GM08714 (cell line): ENCODE measurements at regions not wholly inside any gene's neighbourhood (a gene's known extent, or its start where the extent isn't known, plus 50 kb on each side); places are given as distances from the start of the nearest gene placed in this dataset.
A peak's percentile ranks its signal among the peaks of the same experiment; 100 is the strongest.

Experiments used
- H3K4me3 ChIP-seq: fragments of 200-500 bp; sonication (Bioruptor generic); 2 replicates; pipeline ENCODE4 v1.5.1; 2014; ENCODE audit warnings: mild to moderate bottlenecking, low read length, inconsistent platforms
- ZNF274 ChIP-seq: IDR thresholded peaks from 2 replicates; pipeline ENCODE4 v1.6.1; 2012; ENCODE audit warnings: mild to moderate bottlenecking, low read depth, low read length

- TF ChIP-seq ZNF274, result no peak
- H3K4me3 ChIP-seq, result no peak overlapping the region
Measured at GRCh38 chr14:105849933-105850626, 323.7 kb downstream of the TMEM121 start.

GRCh38 chr14:105850853-105851581 is 324.6 kb downstream of the TMEM121 start:
- H3K4me3 ChIP-seq, result no peak overlapping the region
- TF ChIP-seq ZNF274, result no peak

- H3K4me3 ChIP-seq, result no peak overlapping the region
- no peak for TF ChIP-seq ZNF274
Measured at GRCh38 chr14:105851716-105852377, 325.5 kb downstream of the TMEM121 start.

GRCh38 chr14:105852378-105853088 is 326.1 kb downstream of the TMEM121 start:
- H3K4me3 ChIP-seq, result no peak overlapping the region
- TF ChIP-seq ZNF274, result no peak

- no peak overlapping the region for H3K4me3 ChIP-seq
- TF ChIP-seq ZNF274, result no peak
Measured at GRCh38 chr14:105853089-105853906, 326.9 kb downstream of the TMEM121 start.

GRCh38 chr14:105853907-105854599 is 327.7 kb downstream of the TMEM121 start:
- H3K4me3 ChIP-seq, result no peak overlapping the region

GRCh38 chr14:105854600-105855245 is 328.3 kb downstream of the TMEM121 start:
- no peak for TF ChIP-seq ZNF274
- no peak overlapping the region; the same call in 1 of the 2 replicates for H3K4me3 ChIP-seq

More at GRCh38 chr14:105853907-105854599, 327.7 kb downstream of the TMEM121 start:
- TF ChIP-seq ZNF274, result no peak

- H3K4me3 ChIP-seq, result peak overlapping the region; percentile 95; the same call in 1 of the 2 replicates
- TF ChIP-seq ZNF274, result no peak
Measured at GRCh38 chr14:105855246-105855892, 329.0 kb downstream of the TMEM121 start.

- peak overlapping the region; percentile 95; the same call in 1 of the 2 replicates for H3K4me3 ChIP-seq
Measured at GRCh38 chr14:105855893-105856675, 329.7 kb downstream of the TMEM121 start.

GRCh38 chr14:105856676-105857219 is 330.4 kb downstream of the TMEM121 start:
- H3K4me3 ChIP-seq, result peak overlapping the region; percentile 95; the same call in 1 of the 2 replicates
- no peak for TF ChIP-seq ZNF274

More at GRCh38 chr14:105855893-105856675, 329.7 kb downstream of the TMEM121 start:
- no peak for TF ChIP-seq ZNF274
